ENCODE measurements at regions not wholly inside any gene's neighbourhood (a gene's known extent, or its start where the extent isn't known, plus 50 kb on each side); places are given as distances from the start of the nearest gene placed in this dataset.
A peak's percentile ranks its signal among the peaks of the same experiment; 100 is the strongest.

GRCh38 chr7:115707258-115708012, 323.1 kb downstream of the TFEC start:
- DNase-seq: peak in 1 of 2 experiments; percentile 7

- DNase-seq: no peak
Observed at GRCh38 chr7:115704884-115705283, 325.7 kb downstream of the TFEC start.

- no peak for DNase-seq
Observed at GRCh38 chr7:115701141-115701540, 329.4 kb downstream of the TFEC start.

- DNase-seq: no peak
Observed at GRCh38 chr7:115694424-115694823, 336.1 kb downstream of the TFEC start.

GRCh38 chr7:115693779-115694178, 336.8 kb downstream of the TFEC start:
- no peak for DNase-seq

GRCh38 chr7:115689941-115690340, 340.6 kb downstream of the TFEC start:
- no peak for DNase-seq

GRCh38 chr7:115683093-115683492, 347.5 kb downstream of the TFEC start:
- no peak for DNase-seq

GRCh38 chr7:115682507-115682906, 348.1 kb downstream of the TFEC start:
- no peak for DNase-seq

- DNase-seq: no peak
Observed at GRCh38 chr7:115680921-115681320, 349.6 kb downstream of the TFEC start.

GRCh38 chr7:115679976-115680375, 350.6 kb downstream of the TFEC start:
- peak; percentile 34 to 48 for DNase-seq

- no peak for DNase-seq
Observed at GRCh38 chr7:115679423-115679822, 351.1 kb downstream of the TFEC start.

GRCh38 chr7:115678086-115678982, 352.2 kb downstream of the TFEC start:
- DNase-seq: no peak

- no peak for DNase-seq
Observed at GRCh38 chr7:115676707-115677106, 353.9 kb downstream of the TFEC start.

GRCh38 chr7:115676080-115676479, 354.5 kb downstream of the TFEC start:
- DNase-seq: no peak

- DNase-seq: no peak
Observed at GRCh38 chr7:115674467-115675024, 356.0 kb downstream of the TFEC start.

- DNase-seq: no peak
Observed at GRCh38 chr7:115672024-115672423, 358.5 kb downstream of the TFEC start.

GRCh38 chr7:115662676-115663075, 367.9 kb downstream of the TFEC start:
- no peak for DNase-seq

GRCh38 chr7:115662120-115662519, 368.4 kb downstream of the TFEC start:
- no peak for DNase-seq

- DNase-seq: no peak
Observed at GRCh38 chr7:115658223-115658622, 372.3 kb downstream of the TFEC start.

GRCh38 chr7:115654384-115655214, 376.0 kb downstream of the TFEC start:
- no peak for DNase-seq

GRCh38 chr7:115649429-115649828, 381.1 kb downstream of the TFEC start:
- DNase-seq: no peak

GRCh38 chr7:115647712-115648111, 382.9 kb downstream of the TFEC start:
- no peak for DNase-seq

- DNase-seq: no peak
Observed at GRCh38 chr7:115642194-115642593, 388.4 kb downstream of the TFEC start.

Measured in AML-193 (cell line).